RWPE1 (cell line): ENCODE measurements at regions not wholly inside any gene's neighbourhood (a gene's known extent, or its start where the extent isn't known, plus 50 kb on each side); places are given as distances from the start of the nearest gene placed in this dataset.

ENCODE experiments used
- CTCF ChIA-PET: fragments of 350-600 bp; sonication (Branson Sonifier 250); formaldehyde crosslinking; extraction: SDS; loops from one replicate; lab custom pipeline; 2021; lab: Yijun Ruan, JAX
- POLR2A ChIA-PET: fragments of 400-600 bp; formaldehyde crosslinking; extraction: SDS; loops from one replicate; lab custom pipeline; 2020; ENCODE audit warnings: antibody characterized with exemption; ENCODE audit not compliant: low non-redundant PET; lab: Yijun Ruan, JAX
- DNase-seq: peaks from one replicate; pipeline ENCODE4 v3.0.0; 2012; ENCODE audit warnings: low spot score
- H3K27ac ChIP-seq: fragments of 450-650 bp; 2 replicates; pipeline ENCODE4 v1.5.1; 2017
- CTCF ChIP-seq: fragments of 450-650 bp; conservative IDR thresholded peaks from 2 replicates; pipeline ENCODE4 v1.5.1; 2017; ENCODE audit warnings: low read depth, mild to moderate bottlenecking

GRCh38 chr20:18237682-18238081 is 50.6 kb upstream of the ZNF133 start:
- no peak for TF ChIP-seq CTCF
- no peak overlapping the region for H3K27ac ChIP-seq
- POLR2A ChIA-PET: no interaction called here
- CTCF ChIA-PET: interaction anchor here (0.6 kb wide), 1 partner anchor 706 kb away, joined by 3 read pairs; the partner anchor contains the start of gene BFSP1
- DNase-seq: no peak
